ENCODE measurements at regions not wholly inside any gene's neighbourhood (a gene's known extent, or its start where the extent isn't known, plus 50 kb on each side); places are given as distances from the start of the nearest gene placed in this dataset.
"Not testable (repeated sequence)": the region's sequence is repeated elsewhere in the genome, so short reads cannot be mapped to it uniquely, and the experiment has no call there.

- no peak for DNase-seq
Observed at GRCh38 chr14:104304451-104305351, 166.3 kb downstream of the KIF26A start.

GRCh38 chr14:104305511-104306449 is 167.4 kb downstream of the KIF26A start:
- DNase-seq, result no peak

- DNase-seq, result no peak
Observed at GRCh38 chr14:104306450-104307040, 168.2 kb downstream of the KIF26A start.

- no peak for DNase-seq
Observed at GRCh38 chr14:104307246-104307626, 168.8 kb downstream of the KIF26A start.

GRCh38 chr14:104307627-104308401 is 169.4 kb downstream of the KIF26A start:
- DNase-seq, result no peak

- not testable (repeated sequence) for DNase-seq
Observed at GRCh38 chr14:104308534-104308933, 170.1 kb downstream of the KIF26A start.

- no peak for DNase-seq
Observed at GRCh38 chr14:104309657-104310369, 171.4 kb downstream of the KIF26A start.

- no peak for DNase-seq
Observed at GRCh38 chr14:104311358-104311757, 173.0 kb downstream of the KIF26A start.

- no peak for DNase-seq
Observed at GRCh38 chr14:104313674-104314073, 175.3 kb downstream of the KIF26A start.

- no peak for DNase-seq
Observed at GRCh38 chr14:104314251-104314941, 176.0 kb downstream of the KIF26A start.

- DNase-seq, result no peak
Observed at GRCh38 chr14:104315169-104315568, 176.8 kb downstream of the KIF26A start.

GRCh38 chr14:104315625-104316024 is 177.2 kb downstream of the KIF26A start:
- no peak for DNase-seq

GRCh38 chr14:104316121-104316722 is 177.8 kb downstream of the KIF26A start:
- DNase-seq, result no peak

GRCh38 chr14:104316723-104317491 is 178.5 kb downstream of the KIF26A start:
- no peak for DNase-seq

GRCh38 chr14:104317492-104317805 is 179.1 kb downstream of the KIF26A start:
- no peak for DNase-seq

- no peak for DNase-seq
Observed at GRCh38 chr14:104317975-104318557, 179.7 kb downstream of the KIF26A start.

GRCh38 chr14:104318558-104319490 is 180.4 kb downstream of the KIF26A start:
- no peak for DNase-seq

Measured in muscle of arm (tissue), 1 donor.